ENCODE measurements at regions not wholly inside any gene's neighbourhood (a gene's known extent, or its start where the extent isn't known, plus 50 kb on each side); places are given as distances from the start of the nearest gene placed in this dataset.

DNA sequence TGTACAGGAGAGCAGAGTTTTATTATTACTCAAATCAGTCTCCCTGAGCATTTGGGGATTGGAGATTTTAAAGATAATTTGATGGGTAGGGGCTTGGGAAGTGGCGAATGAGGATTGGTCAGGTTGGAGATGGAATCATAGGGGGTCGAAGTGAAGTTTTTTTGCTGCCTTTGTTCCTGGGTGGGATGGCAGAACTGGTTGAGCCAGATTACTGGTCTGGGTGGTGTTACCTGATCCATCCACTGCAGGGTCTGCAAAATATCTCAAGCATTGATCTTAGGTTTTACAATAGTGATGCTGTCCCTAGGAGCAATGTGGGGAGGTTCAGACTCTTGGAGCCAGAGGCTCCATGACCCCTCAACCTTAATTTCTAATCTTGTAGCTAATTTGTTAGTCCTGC, 108.8 kb downstream of the BACH1 start:
- ATAC-seq = no peak
- Histone ChIP-seq H3K27me3 (no peaks in the 10 kb centered on the region), H3K36me3 (no peaks in the 10 kb centered on the region), H3K27ac (no peak overlapping the region), H3K4me1 (no peaks in the 10 kb centered on the region), H3K4me3 (no peak overlapping the region), H3K9me3 (no peaks in the 10 kb centered on the region)
- TF ChIP-seq EP300 (IDR thresholded peaks at IDR 0.05) = no peak
- TF ChIP-seq, protein P1, sequence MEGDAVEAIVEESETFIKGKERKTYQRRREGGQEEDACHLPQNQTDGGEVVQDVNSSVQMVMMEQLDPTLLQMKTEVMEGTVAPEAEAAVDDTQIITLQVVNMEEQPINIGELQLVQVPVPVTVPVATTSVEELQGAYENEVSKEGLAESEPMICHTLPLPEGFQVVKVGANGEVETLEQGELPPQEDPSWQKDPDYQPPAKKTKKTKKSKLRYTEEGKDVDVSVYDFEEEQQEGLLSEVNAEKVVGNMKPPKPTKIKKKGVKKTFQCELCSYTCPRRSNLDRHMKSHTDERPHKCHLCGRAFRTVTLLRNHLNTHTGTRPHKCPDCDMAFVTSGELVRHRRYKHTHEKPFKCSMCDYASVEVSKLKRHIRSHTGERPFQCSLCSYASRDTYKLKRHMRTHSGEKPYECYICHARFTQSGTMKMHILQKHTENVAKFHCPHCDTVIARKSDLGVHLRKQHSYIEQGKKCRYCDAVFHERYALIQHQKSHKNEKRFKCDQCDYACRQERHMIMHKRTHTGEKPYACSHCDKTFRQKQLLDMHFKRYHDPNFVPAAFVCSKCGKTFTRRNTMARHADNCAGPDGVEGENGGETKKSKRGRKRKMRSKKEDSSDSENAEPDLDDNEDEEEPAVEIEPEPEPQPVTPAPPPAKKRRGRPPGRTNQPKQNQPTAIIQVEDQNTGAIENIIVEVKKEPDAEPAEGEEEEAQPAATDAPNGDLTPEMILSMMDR (IDR thresholded peaks at IDR 0.05) = no peak
- no peak for TF ChIP-seq POLR2A (IDR thresholded peaks at IDR 0.05)
- no peak for TF ChIP-seq POLR2AphosphoS5 (IDR thresholded peaks at IDR 0.05)
- WGBS, 2 donors (ENCODE audit: low coverage in 1 of 2) = 88 to 100% methylated on average over 2 of the region's 2 CpGs

DNA sequence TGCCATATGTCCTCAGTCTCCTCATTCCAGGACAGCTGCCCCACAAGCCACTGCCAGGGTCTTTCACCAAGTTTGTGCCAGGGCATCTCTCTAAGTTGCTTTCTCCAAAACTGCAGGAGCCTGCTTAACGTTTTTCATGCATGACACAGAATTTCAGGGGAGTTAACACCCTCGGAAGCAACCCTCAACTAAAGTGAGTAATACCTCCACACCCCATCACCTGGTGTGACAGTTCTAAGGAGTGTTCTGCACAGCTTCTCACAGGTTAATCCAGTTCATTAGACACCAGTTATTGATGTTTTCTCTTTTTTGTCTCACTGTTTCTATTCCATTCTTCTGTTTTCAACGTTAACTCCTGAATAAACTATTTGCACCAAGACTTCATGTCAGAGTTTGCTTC, 115.0 kb downstream of the BACH1 start:
- no peak for ATAC-seq
- WGBS, 2 donors (ENCODE audit: low coverage in 1 of 2) = 66 to 70% methylated on average over 2 to 3 of the region's 3 CpGs
- Histone ChIP-seq H3K4me3 (no peak overlapping the region), H3K27ac (no peak overlapping the region), H3K36me3 (no peaks in the 10 kb centered on the region), H3K4me1 (no peaks in the 10 kb centered on the region), H3K27me3 (no peaks in the 10 kb centered on the region), H3K9me3 (no peaks in the 10 kb centered on the region)
- TF ChIP-seq, protein P1 (IDR thresholded peaks at IDR 0.05) = no peak

DNA sequence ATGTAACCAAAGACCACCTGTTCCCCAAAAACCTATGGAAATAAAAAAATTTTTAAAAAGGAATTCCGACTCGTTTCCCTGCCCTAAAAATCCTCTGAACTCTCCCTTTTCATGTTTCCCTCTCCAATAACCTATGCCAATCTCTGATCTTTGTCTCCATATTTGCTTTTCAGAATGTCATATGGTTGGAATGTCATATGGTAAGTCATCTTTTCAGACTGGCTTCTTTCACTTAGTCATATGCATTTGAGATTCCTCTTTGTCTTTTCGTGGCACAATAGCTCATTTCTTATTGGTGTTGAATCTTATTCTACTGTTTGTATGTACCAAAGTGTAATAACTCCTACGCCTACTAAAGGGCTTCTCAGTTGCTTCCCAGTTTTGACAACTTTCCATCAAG, 117.5 kb downstream of the BACH1 start:
- 89 to 91% methylated on average over 4 of the region's 4 CpGs for WGBS, 2 donors (ENCODE audit: low coverage in 1 of 2)
- Histone ChIP-seq H3K4me3 (no peak overlapping the region), H3K27ac (no peak overlapping the region), H3K9me3 (no peaks in the 10 kb centered on the region), H3K4me1 (no peaks in the 10 kb centered on the region), H3K27me3 (no peaks in the 10 kb centered on the region), H3K36me3 (no peaks in the 10 kb centered on the region)
- TF ChIP-seq POLR2AphosphoS5 (IDR thresholded peaks at IDR 0.05) (no peak), EP300 (IDR thresholded peaks at IDR 0.05) (no peak), POLR2A (IDR thresholded peaks at IDR 0.05) (no peak)
- TF ChIP-seq, protein P1 (IDR thresholded peaks at IDR 0.05) = no peak
- no peak for ATAC-seq

DNA sequence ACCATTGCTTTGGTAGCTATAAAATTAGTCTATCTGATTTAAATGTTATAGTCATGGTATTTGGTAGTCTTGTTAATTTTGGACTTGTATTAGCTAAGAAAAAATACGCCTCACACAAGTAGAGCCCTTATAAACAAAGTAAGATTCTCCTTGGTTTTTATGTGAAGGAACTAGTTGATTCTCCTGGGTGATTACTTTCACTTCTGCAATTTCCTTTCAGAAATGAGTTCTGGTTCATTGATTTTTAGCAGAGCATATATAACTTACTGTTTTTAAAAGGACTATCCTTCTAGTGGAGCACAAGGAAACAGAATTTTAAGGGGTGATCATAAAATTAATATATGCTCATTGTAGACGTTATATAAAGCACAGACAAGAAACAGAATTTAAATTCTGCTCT, 120.1 kb downstream of the BACH1 start:
- Histone ChIP-seq H3K9me3 (no peaks in the 10 kb centered on the region), H3K4me1 (no peaks in the 10 kb centered on the region), H3K36me3 (no peaks in the 10 kb centered on the region), H3K4me3 (no peak overlapping the region), H3K27ac (no peak overlapping the region), H3K27me3 (no peaks in the 10 kb centered on the region)
- TF ChIP-seq POLR2AphosphoS5 (IDR thresholded peaks at IDR 0.05) (no peak), EP300 (IDR thresholded peaks at IDR 0.05) (no peak), POLR2A (IDR thresholded peaks at IDR 0.05) (no peak)
- TF ChIP-seq, protein P1 (IDR thresholded peaks at IDR 0.05) = no peak
- ATAC-seq = no peak
- 76 to 85% methylated on average over 2 of the region's 2 CpGs for WGBS, 2 donors (ENCODE audit: low coverage in 1 of 2)

DNA sequence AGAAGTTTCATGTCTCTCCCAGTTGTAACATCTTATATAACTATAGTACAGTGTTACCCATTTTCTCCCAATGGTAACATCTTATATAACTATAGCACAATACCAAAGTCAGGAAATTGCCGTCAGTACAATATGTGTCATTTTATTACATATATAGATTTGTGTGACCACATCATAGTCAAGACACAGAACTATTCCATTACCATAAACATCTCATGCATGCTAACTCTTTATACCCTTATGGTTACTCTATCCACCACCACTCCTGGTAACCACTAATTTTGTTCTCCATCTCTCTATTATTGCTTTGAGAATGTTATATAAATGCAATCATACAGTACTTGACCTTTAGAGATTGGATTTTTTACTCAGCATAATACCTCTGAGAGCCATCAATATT, 120.7 kb downstream of the BACH1 start:
- no peaks in the 10 kb centered on the region for H3K27me3 ChIP-seq
- no peak for ATAC-seq
- H3K36me3 ChIP-seq = no peaks in the 10 kb centered on the region
- no peak overlapping the region for H3K27ac ChIP-seq
- no peak overlapping the region for H3K4me3 ChIP-seq
- TF ChIP-seq POLR2AphosphoS5 (IDR thresholded peaks at IDR 0.05) (no peak), POLR2A (IDR thresholded peaks at IDR 0.05) (no peak), EP300 (IDR thresholded peaks at IDR 0.05) (no peak)
- TF ChIP-seq, protein P1 (IDR thresholded peaks at IDR 0.05) = no peak
- H3K9me3 ChIP-seq = no peaks in the 10 kb centered on the region
- 87 to 88% methylated on average over 1 of the region's 1 CpG for WGBS, 2 donors (ENCODE audit: low coverage in 1 of 2)
- H3K4me1 ChIP-seq = no peaks in the 10 kb centered on the region
